HT1080 (cell line): ENCODE measurements at regions not wholly inside any gene's neighbourhood (a gene's known extent, or its start where the extent isn't known, plus 50 kb on each side); places are given as distances from the start of the nearest gene placed in this dataset.

Source experiments
- DNase-seq: peaks from one replicate; pipeline ENCODE4 v3.0.0-alpha.2; 2015; ENCODE audit warnings: low read depth

GRCh38 chr14:55936691-55937090 lies 181.5 kb upstream of the PELI2 start:
- no peak for DNase-seq

- peak; percentile 15 for DNase-seq
Observed at GRCh38 chr14:55938249-55938791, 179.9 kb upstream of the PELI2 start.

GRCh38 chr14:55942076-55942654 lies 176.0 kb upstream of the PELI2 start:
- no peak for DNase-seq

- no peak for DNase-seq
Observed at GRCh38 chr14:55942826-55943225, 175.4 kb upstream of the PELI2 start.

GRCh38 chr14:55944757-55945156 lies 173.5 kb upstream of the PELI2 start:
- no peak for DNase-seq

GRCh38 chr14:55946231-55946630 lies 172.0 kb upstream of the PELI2 start:
- no peak for DNase-seq

GRCh38 chr14:55948399-55948798 lies 169.8 kb upstream of the PELI2 start:
- no peak for DNase-seq

GRCh38 chr14:55949708-55950107 lies 168.5 kb upstream of the PELI2 start:
- DNase-seq: no peak

GRCh38 chr14:55950135-55950534 lies 168.1 kb upstream of the PELI2 start:
- no peak for DNase-seq

- DNase-seq: no peak
Observed at GRCh38 chr14:55951341-55952206, 166.6 kb upstream of the PELI2 start.

- no peak for DNase-seq
Observed at GRCh38 chr14:55954108-55954507, 164.1 kb upstream of the PELI2 start.

- DNase-seq: no peak
Observed at GRCh38 chr14:55955175-55955574, 163.0 kb upstream of the PELI2 start.

GRCh38 chr14:55957950-55958349 lies 160.3 kb upstream of the PELI2 start:
- no peak for DNase-seq

- DNase-seq: no peak
Observed at GRCh38 chr14:55963295-55963694, 154.9 kb upstream of the PELI2 start.

GRCh38 chr14:55964091-55964490 lies 154.1 kb upstream of the PELI2 start:
- no peak for DNase-seq

- no peak for DNase-seq
Observed at GRCh38 chr14:55964821-55965220, 153.4 kb upstream of the PELI2 start.

GRCh38 chr14:55965851-55966250 lies 152.4 kb upstream of the PELI2 start:
- DNase-seq: no peak

GRCh38 chr14:55968741-55969140 lies 149.5 kb upstream of the PELI2 start:
- no peak for DNase-seq

- DNase-seq: no peak
Observed at GRCh38 chr14:55973285-55973800, 144.9 kb upstream of the PELI2 start.

GRCh38 chr14:55973911-55974630 lies 144.1 kb upstream of the PELI2 start:
- DNase-seq: no peak

- DNase-seq: no peak
Observed at GRCh38 chr14:55975281-55975910, 142.8 kb upstream of the PELI2 start.
